HEK293 (cell line): ENCODE measurements at regions not wholly inside any gene's neighbourhood (a gene's known extent, or its start where the extent isn't known, plus 50 kb on each side); places are given as distances from the start of the nearest gene placed in this dataset.

Experiments used
- CTCF ChIA-PET: fragments of 350-600 bp; formaldehyde crosslinking; extraction: SDS; loops from one replicate; lab custom pipeline; 2021; ENCODE audit warnings: antibody characterized with exemption; lab: Yijun Ruan, JAX
- POLR2A ChIA-PET: fragments of 300-600 bp; formaldehyde crosslinking; extraction: SDS; loops from one replicate; lab custom pipeline; 2020; ENCODE audit warnings: antibody characterized with exemption, inconsistent platforms; lab: Yijun Ruan, JAX
- H3K27ac ChIP-seq: fragments of 200-500 bp; sonication (Bioruptor generic); 2 replicates; pipeline ENCODE4 v1.5.1; 2014; ENCODE audit warnings: low read depth, low read length, control low read depth, inconsistent platforms; ENCODE audit errors: extremely low read depth
- H3K36me3 ChIP-seq, 2 experiments: fragments of 200-500 bp in 1 of 2; sonication (Bioruptor generic) in 1 of 2; 1 replicate in 1 of 2; 2 replicates in 1 of 2; pipeline ENCODE4 v1.5.1; 2014 to 2017; ENCODE audit warnings: inconsistent platforms in 2 of 2, low read length in 2 of 2; ENCODE audit not compliant: control insufficient read depth in 2 of 2, insufficient read depth in 1 of 2
- H3K4me1 ChIP-seq: fragments of 200-500 bp; sonication (Bioruptor generic); 2 replicates; pipeline ENCODE4 v1.5.1; 2014; ENCODE audit warnings: mild to moderate bottlenecking, low read length, inconsistent platforms; ENCODE audit not compliant: control insufficient read depth, insufficient read depth
- H3K4me3 ChIP-seq: 2 replicates; pipeline ENCODE4 v1.5.1; 2011; ENCODE audit warnings: low read depth, mild to moderate bottlenecking, control low read depth, low read length, moderate library complexity
- H3K9me3 ChIP-seq: fragments of 200-500 bp; sonication (Bioruptor generic); 2 replicates; pipeline ENCODE4 v1.5.1; 2014; ENCODE audit warnings: low read depth, low read length, inconsistent platforms; ENCODE audit not compliant: control insufficient read depth, insufficient read depth
- GFI1B ChIP-seq: fragments of 450-650 bp; formaldehyde crosslinking; IDR thresholded peaks from 2 replicates; pipeline ENCODE4 v1.5.1; 2016; ENCODE audit warnings: missing biosample characterization, missing genetic modification characterization
- KLF16 ChIP-seq: fragments of 450-650 bp; formaldehyde crosslinking; IDR thresholded peaks from 2 replicates; pipeline ENCODE4 v1.5.1; 2017; ENCODE audit warnings: missing biosample characterization, missing genetic modification characterization
- REPIN1 ChIP-seq: fragments of 450-650 bp; formaldehyde crosslinking; IDR thresholded peaks from 2 replicates; pipeline ENCODE4 v1.5.1; 2017; ENCODE audit warnings: missing biosample characterization, missing genetic modification characterization, low read depth
- WT1 ChIP-seq: fragments of 450-650 bp; formaldehyde crosslinking; IDR thresholded peaks from 2 replicates; pipeline ENCODE4 v1.5.1; 2016; ENCODE audit warnings: missing biosample characterization, missing genetic modification characterization
- YY2 ChIP-seq: fragments of 450-650 bp; formaldehyde crosslinking; IDR thresholded peaks from 2 replicates; pipeline ENCODE4 v1.5.1; 2016; ENCODE audit warnings: missing biosample characterization, missing genetic modification characterization
- ZNF133 ChIP-seq: fragments of 450-650 bp; formaldehyde crosslinking; IDR thresholded peaks from 2 replicates; pipeline ENCODE4 v1.5.1; 2016; ENCODE audit warnings: missing biosample characterization, missing genetic modification characterization
- ZNF148 ChIP-seq: fragments of 450-650 bp; formaldehyde crosslinking; IDR thresholded peaks from 2 replicates; pipeline ENCODE4 v1.5.0; 2017; ENCODE audit warnings: missing biosample characterization, missing genetic modification characterization, borderline replicate concordance
- ZNF350 ChIP-seq: fragments of 450-650 bp; formaldehyde crosslinking; IDR thresholded peaks from 2 replicates; pipeline ENCODE4 v1.5.0; 2017; ENCODE audit warnings: missing biosample characterization, mild to moderate bottlenecking, missing genetic modification characterization
- ZNF354C ChIP-seq: fragments of 450-650 bp; formaldehyde crosslinking; IDR thresholded peaks from 2 replicates; pipeline ENCODE4 v1.5.1; 2016; ENCODE audit warnings: missing biosample characterization, missing genetic modification characterization, low read depth, borderline replicate concordance
- ZNF366 ChIP-seq: fragments of 450-650 bp; formaldehyde crosslinking; conservative IDR thresholded peaks from 2 replicates; pipeline ENCODE4 v1.5.1; 2016; ENCODE audit warnings: missing biosample characterization, missing genetic modification characterization
- ZNF398 ChIP-seq: fragments of 450-650 bp; formaldehyde crosslinking; IDR thresholded peaks from 2 replicates; pipeline ENCODE4 v1.5.1; 2017; ENCODE audit warnings: missing biosample characterization, missing genetic modification characterization
- ZNF423 ChIP-seq: fragments of 450-650 bp; formaldehyde crosslinking; IDR thresholded peaks from 2 replicates; pipeline ENCODE4 v1.5.1; 2016; ENCODE audit warnings: missing biosample characterization, missing genetic modification characterization
- ZNF510 ChIP-seq: fragments of 450-650 bp; formaldehyde crosslinking; IDR thresholded peaks from 2 replicates; pipeline ENCODE4 v1.5.1; 2018; ENCODE audit warnings: mild to moderate bottlenecking, missing genetic modification characterization, missing biosample characterization; ENCODE audit not compliant: insufficient replicate concordance
- ZNF544 ChIP-seq: fragments of 450-650 bp; formaldehyde crosslinking; IDR thresholded peaks from 2 replicates; pipeline ENCODE4 v1.5.0; 2017; ENCODE audit warnings: missing biosample characterization, missing genetic modification characterization
- ZNF560 ChIP-seq: fragments of 450-650 bp; formaldehyde crosslinking; IDR thresholded peaks from 2 replicates; pipeline ENCODE4 v1.5.1; 2017; ENCODE audit warnings: missing biosample characterization, missing genetic modification characterization, borderline replicate concordance
- ZNF561 ChIP-seq: fragments of 450-650 bp; IDR thresholded peaks from 2 replicates; pipeline ENCODE4 v1.5.1; 2018; ENCODE audit warnings: missing biosample characterization, missing genetic modification characterization, borderline replicate concordance
- ZNF654 ChIP-seq: fragments of 450-650 bp; formaldehyde crosslinking; IDR thresholded peaks from 2 replicates; pipeline ENCODE4 v1.5.1; 2016; ENCODE audit warnings: low read depth, missing biosample characterization, missing genetic modification characterization
- ZNF664 ChIP-seq: fragments of 450-650 bp; formaldehyde crosslinking; IDR thresholded peaks from 2 replicates; pipeline ENCODE4 v1.5.1; 2016; ENCODE audit warnings: missing biosample characterization, missing genetic modification characterization
- ZNF692 ChIP-seq: fragments of 450-650 bp; formaldehyde crosslinking; IDR thresholded peaks from 2 replicates; pipeline ENCODE4 v1.5.1; 2016; ENCODE audit warnings: missing biosample characterization, missing genetic modification characterization
- ZNF701 ChIP-seq: fragments of 450-650 bp; formaldehyde crosslinking; IDR thresholded peaks from 2 replicates; pipeline ENCODE4 v1.5.1; 2016; ENCODE audit warnings: missing biosample characterization, missing genetic modification characterization
- ZNF747 ChIP-seq: fragments of 450-650 bp; formaldehyde crosslinking; IDR thresholded peaks from 2 replicates; pipeline ENCODE4 v1.5.1; 2016; ENCODE audit warnings: missing biosample characterization, missing genetic modification characterization
- ZXDB ChIP-seq: fragments of 450-650 bp; formaldehyde crosslinking; IDR thresholded peaks from 2 replicates; pipeline ENCODE4 v1.5.1; 2016; ENCODE audit warnings: missing biosample characterization, missing genetic modification characterization
- TF ChIP-seq, protein P1 (sequence below): fragments of 450-650 bp; formaldehyde crosslinking; conservative IDR thresholded peaks from 2 replicates; pipeline ENCODE4 v1.5.1; 2016; ENCODE audit warnings: low read depth, missing biosample characterization, missing genetic modification characterization
- TF ChIP-seq, protein P2 (sequence below): fragments of 450-650 bp; formaldehyde crosslinking; IDR thresholded peaks from 2 replicates; pipeline ENCODE4 v1.5.1; 2016; ENCODE audit warnings: missing biosample characterization, missing genetic modification characterization

GRCh38 chr11:109221190-109221589, 200.8 kb upstream of the C11orf87 start:
- Histone ChIP-seq H3K36me3 (no peaks in the 10 kb centered on the region), H3K4me3 (no peak overlapping the region), H3K27ac (no peak overlapping the region), H3K9me3 (no peaks in the 10 kb centered on the region), H3K4me1 (no peaks in the 10 kb centered on the region)
- TF ChIP-seq ZNF692 (tag by site-specific recombination) (no peak), YY2 (tag by site-specific recombination) (no peak), ZXDB (tag by site-specific recombination) (no peak), ZNF398 (tag by site-specific recombination) (no peak), ZNF561 (tag by site-specific recombination) (no peak), ZNF544 (no peak), ZNF354C (tag by site-specific recombination) (no peak), ZNF560 (tag by site-specific recombination) (no peak), ZNF701 (tag by site-specific recombination) (no peak), ZNF366 (tag by site-specific recombination) (no peak), ZNF664 (no peak), WT1 (tag by site-specific recombination) (no peak), GFI1B (no peak), ZNF133 (no peak)
- TF ChIP-seq, protein P1, sequence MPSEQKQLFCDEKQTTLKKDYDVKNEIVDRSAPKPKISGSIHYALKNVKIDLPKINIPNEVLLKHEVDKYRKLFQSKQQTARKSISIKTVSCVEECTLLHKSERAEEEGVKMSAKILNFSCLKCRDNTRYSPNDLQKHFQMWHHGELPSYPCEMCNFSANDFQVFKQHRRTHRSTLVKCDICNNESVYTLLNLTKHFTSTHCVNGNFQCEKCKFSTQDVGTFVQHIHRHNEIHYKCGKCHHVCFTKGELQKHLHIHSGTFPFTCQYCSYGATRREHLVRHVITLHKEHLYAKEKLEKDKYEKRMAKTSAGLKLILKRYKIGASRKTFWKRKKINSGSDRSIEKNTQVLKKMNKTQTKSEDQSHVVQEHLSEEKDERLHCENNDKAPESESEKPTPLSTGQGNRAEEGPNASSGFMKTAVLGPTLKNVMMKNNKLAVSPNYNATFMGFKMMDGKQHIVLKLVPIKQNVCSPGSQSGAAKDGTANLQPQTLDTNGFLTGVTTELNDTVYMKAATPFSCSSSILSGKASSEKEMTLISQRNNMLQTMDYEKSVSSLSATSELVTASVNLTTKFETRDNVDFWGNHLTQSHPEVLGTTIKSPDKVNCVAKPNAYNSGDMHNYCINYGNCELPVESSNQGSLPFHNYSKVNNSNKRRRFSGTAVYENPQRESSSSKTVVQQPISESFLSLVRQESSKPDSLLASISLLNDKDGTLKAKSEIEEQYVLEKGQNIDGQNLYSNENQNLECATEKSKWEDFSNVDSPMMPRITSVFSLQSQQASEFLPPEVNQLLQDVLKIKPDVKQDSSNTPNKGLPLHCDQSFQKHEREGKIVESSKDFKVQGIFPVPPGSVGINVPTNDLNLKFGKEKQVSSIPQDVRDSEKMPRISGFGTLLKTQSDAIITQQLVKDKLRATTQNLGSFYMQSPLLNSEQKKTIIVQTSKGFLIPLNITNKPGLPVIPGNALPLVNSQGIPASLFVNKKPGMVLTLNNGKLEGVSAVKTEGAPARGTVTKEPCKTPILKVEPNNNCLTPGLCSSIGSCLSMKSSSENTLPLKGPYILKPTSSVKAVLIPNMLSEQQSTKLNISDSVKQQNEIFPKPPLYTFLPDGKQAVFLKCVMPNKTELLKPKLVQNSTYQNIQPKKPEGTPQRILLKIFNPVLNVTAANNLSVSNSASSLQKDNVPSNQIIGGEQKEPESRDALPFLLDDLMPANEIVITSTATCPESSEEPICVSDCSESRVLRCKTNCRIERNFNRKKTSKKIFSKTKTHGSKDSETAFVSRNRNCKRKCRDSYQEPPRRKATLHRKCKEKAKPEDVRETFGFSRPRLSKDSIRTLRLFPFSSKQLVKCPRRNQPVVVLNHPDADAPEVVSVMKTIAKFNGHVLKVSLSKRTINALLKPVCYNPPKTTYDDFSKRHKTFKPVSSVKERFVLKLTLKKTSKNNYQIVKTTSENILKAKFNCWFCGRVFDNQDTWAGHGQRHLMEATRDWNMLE, result no peak
- TF ChIP-seq, protein P2, sequence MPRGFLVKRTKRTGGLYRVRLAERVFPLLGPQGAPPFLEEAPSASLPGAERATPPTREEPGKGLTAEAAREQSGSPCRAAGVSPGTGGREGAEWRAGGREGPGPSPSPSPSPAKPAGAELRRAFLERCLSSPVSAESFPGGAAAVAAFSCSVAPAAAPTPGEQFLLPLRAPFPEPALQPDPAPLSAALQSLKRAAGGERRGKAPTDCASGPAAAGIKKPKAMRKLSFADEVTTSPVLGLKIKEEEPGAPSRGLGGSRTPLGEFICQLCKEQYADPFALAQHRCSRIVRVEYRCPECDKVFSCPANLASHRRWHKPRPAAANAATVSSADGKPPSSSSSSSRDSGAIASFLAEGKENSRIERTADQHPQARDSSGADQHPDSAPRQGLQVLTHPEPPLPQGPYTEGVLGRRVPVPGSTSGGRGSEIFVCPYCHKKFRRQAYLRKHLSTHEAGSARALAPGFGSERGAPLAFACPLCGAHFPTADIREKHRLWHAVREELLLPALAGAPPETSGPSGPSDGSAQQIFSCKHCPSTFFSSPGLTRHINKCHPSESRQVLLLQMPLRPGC (tag by site-specific recombination), result no peak
- ChIA-PET POLR2A (no interaction called here), CTCF (no interaction called here)

DNA sequence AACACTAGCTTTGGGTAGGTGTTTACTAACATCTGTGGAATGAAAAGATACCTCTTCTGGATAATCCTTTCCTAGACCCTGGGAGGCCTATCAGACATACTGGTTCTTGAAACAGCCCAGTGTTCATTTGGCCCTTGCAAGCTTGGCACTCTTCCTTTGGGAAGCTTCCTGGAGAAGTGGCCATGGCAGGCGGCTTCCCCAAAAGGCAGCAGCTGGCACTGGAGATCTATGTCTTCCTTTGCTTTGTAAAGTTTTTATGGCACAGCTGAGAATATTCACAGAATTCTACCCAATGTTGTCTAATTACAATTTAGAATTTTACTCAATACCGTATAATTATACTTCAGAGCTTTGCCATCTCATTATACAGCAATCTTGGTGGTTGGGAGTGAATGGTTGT, 199.2 kb upstream of the C11orf87 start:
- Histone ChIP-seq H3K9me3 (no peaks in the 10 kb centered on the region), H3K36me3 (no peaks in the 10 kb centered on the region), H3K4me3 (no peak overlapping the region), H3K27ac (no peak overlapping the region), H3K4me1 (no peaks in the 10 kb centered on the region)
- ChIA-PET POLR2A (no interaction called here), CTCF (no interaction called here)
- no peak for TF ChIP-seq ZNF350 (tag by site-specific recombination)
- no peak for TF ChIP-seq KLF16
- TF ChIP-seq REPIN1, result no peak
- TF ChIP-seq ZNF654 (tag by site-specific recombination), result no peak
- TF ChIP-seq ZNF148 (tag by site-specific recombination), result no peak
- no peak for TF ChIP-seq ZNF423 (tag by site-specific recombination)
- TF ChIP-seq ZNF747 (tag by site-specific recombination), result no peak
- TF ChIP-seq ZNF510, result no peak
